ENCODE measurements at regions not wholly inside any gene's neighbourhood (a gene's known extent, or its start where the extent isn't known, plus 50 kb on each side); places are given as distances from the start of the nearest gene placed in this dataset.

GRCh38 chr12:114776731-114777442 is 92.9 kb upstream of the TBX3 start:
- no peak for DNase-seq

- DNase-seq: no peak
These were observed 90.7 kb upstream of the TBX3 start for GRCh38 chr12:114774699-114775098.

GRCh38 chr12:114774197-114774596 is 90.2 kb upstream of the TBX3 start:
- DNase-seq: no peak

- no peak for DNase-seq
These were observed 86.3 kb upstream of the TBX3 start for GRCh38 chr12:114770323-114770722.

- DNase-seq: no peak
These were observed 85.7 kb upstream of the TBX3 start for GRCh38 chr12:114769634-114770033.

GRCh38 chr12:114767906-114768722 is 84.1 kb upstream of the TBX3 start:
- no peak for DNase-seq

GRCh38 chr12:114767084-114767760 is 83.2 kb upstream of the TBX3 start:
- no peak for DNase-seq

- no peak for DNase-seq
These were observed 82.2 kb upstream of the TBX3 start for GRCh38 chr12:114765960-114766691.

GRCh38 chr12:114764510-114764909 is 80.5 kb upstream of the TBX3 start:
- no peak for DNase-seq

- DNase-seq: no peak
These were observed 78.6 kb upstream of the TBX3 start for GRCh38 chr12:114762490-114763110.

GRCh38 chr12:114760151-114760877 is 76.3 kb upstream of the TBX3 start:
- no peak for DNase-seq

GRCh38 chr12:114759635-114760034 is 75.7 kb upstream of the TBX3 start:
- DNase-seq: no peak

GRCh38 chr12:114757684-114758325 is 73.8 kb upstream of the TBX3 start:
- DNase-seq: no peak

- DNase-seq: no peak
These were observed 68.2 kb upstream of the TBX3 start for GRCh38 chr12:114752217-114752616.

GRCh38 chr12:114751712-114752111 is 67.7 kb upstream of the TBX3 start:
- DNase-seq: no peak

- DNase-seq: no peak
These were observed 66.9 kb upstream of the TBX3 start for GRCh38 chr12:114750917-114751316.

- no peak for DNase-seq
These were observed 65.1 kb upstream of the TBX3 start for GRCh38 chr12:114749065-114749464.

- no peak for DNase-seq
These were observed 63.3 kb upstream of the TBX3 start for GRCh38 chr12:114747012-114747858.

- DNase-seq: no peak
These were observed 62.5 kb upstream of the TBX3 start for GRCh38 chr12:114746297-114747011.

- no peak for DNase-seq
These were observed 60.7 kb upstream of the TBX3 start for GRCh38 chr12:114744691-114745090.

Data from KG1 (cell line).